Neural cell (in vitro differentiated cells): ENCODE measurements at regions not wholly inside any gene's neighbourhood (a gene's known extent, or its start where the extent isn't known, plus 50 kb on each side); places are given as distances from the start of the nearest gene placed in this dataset.

Experiments used
- H2AFZ ChIP-seq: fragments of 200-600, 300-800 bp; sonication (generic), shearing (Covaris generic); 2 replicates; pipeline ENCODE4 v1.6.0; 2014; ENCODE audit warnings: low read depth, mild to moderate bottlenecking, antibody characterized with exemption, low read length, moderate library complexity
- H3F3A ChIP-seq: fragments of 200-600 bp; shearing (Covaris generic); 2 replicates; pipeline ENCODE4 v1.6.1; 2016; ENCODE audit warnings: mild to moderate bottlenecking, moderate library complexity, mixed read lengths, antibody characterized with exemption, low read length; ENCODE audit not compliant: insufficient read depth, poor library complexity, severe bottlenecking
- H3K27ac ChIP-seq: fragments of 200-600, 300-800 bp; sonication (generic), shearing (Covaris generic); 2 replicates; pipeline ENCODE4 v1.5.1; 2014; ENCODE audit warnings: mild to moderate bottlenecking, low read length, moderate library complexity
- H3K27me3 ChIP-seq: fragments of 300-800, 200-600 bp; sonication (generic), shearing (Covaris generic); 2 replicates; pipeline ENCODE4 v1.6.0; 2014; ENCODE audit warnings: mild to moderate bottlenecking, low read depth, low read length, moderate library complexity; ENCODE audit not compliant: insufficient read depth
- H3K36me3 ChIP-seq: fragments of 300-800, 200-600 bp; sonication (generic), shearing (Covaris generic); 2 replicates; pipeline ENCODE4 v1.5.1; 2014; ENCODE audit warnings: mild to moderate bottlenecking, antibody characterized with exemption, low read length, moderate library complexity; ENCODE audit not compliant: insufficient read depth
- H3K4me2 ChIP-seq: fragments of 300-800, 200-600 bp; sonication (generic), shearing (Covaris generic); 2 replicates; pipeline ENCODE4 v1.6.0; 2014; ENCODE audit warnings: mild to moderate bottlenecking, low read length
- H3K4me3 ChIP-seq: fragments of 300-800, 200-600 bp; sonication (generic), shearing (Covaris generic); 2 replicates; pipeline ENCODE4 v1.5.1; 2014; ENCODE audit warnings: mild to moderate bottlenecking, low read length, moderate library complexity
- H3K79me2 ChIP-seq: fragments of 200-600 bp; shearing (Covaris generic); replicated peaks from 2 replicates; pipeline ENCODE4 v1.6.0; 2014; ENCODE audit warnings: mild to moderate bottlenecking, low read length, moderate library complexity; ENCODE audit not compliant: insufficient read depth
- H3K9ac ChIP-seq: fragments of 300-800, 200-600 bp; sonication (generic), shearing (Covaris generic); 2 replicates; pipeline ENCODE4 v1.6.1; 2016; ENCODE audit warnings: mild to moderate bottlenecking, low read length, mixed read lengths
- H3K9me2 ChIP-seq: fragments of 200-600 bp; shearing (Covaris generic); 2 replicates; pipeline ENCODE4 v1.6.1; 2016; ENCODE audit warnings: mild to moderate bottlenecking, low read length, mixed read lengths; ENCODE audit not compliant: insufficient read depth
- H3K9me3 ChIP-seq: fragments of 200-600, 300-800 bp; sonication (generic), shearing (Covaris generic); 2 replicates; pipeline ENCODE4 v1.6.1; 2016; ENCODE audit warnings: mild to moderate bottlenecking, mixed run types, low read length, moderate library complexity, mixed read lengths
- H4K20me1 ChIP-seq: fragments of 200-600 bp; shearing (Covaris generic); 2 replicates; pipeline ENCODE4 v1.6.1; 2016; ENCODE audit warnings: mild to moderate bottlenecking, mixed run types; ENCODE audit not compliant: insufficient read depth
- EP300 ChIP-seq: fragments of 450-650 bp; conservative IDR thresholded peaks from 2 replicates; pipeline ENCODE4 v1.6.1; 2014; ENCODE audit warnings: antibody characterized with exemption, mild to moderate bottlenecking, moderate library complexity; ENCODE audit not compliant: poor library complexity, severe bottlenecking
- EZH2 ChIP-seq: fragments of 200-600, 300-800 bp; shearing (Covaris generic), sonication (generic); IDR thresholded peaks from 2 replicates; pipeline ENCODE4 v1.6.1; 2014; ENCODE audit warnings: antibody characterized with exemption, low read length, borderline replicate concordance, mild to moderate bottlenecking; ENCODE audit not compliant: insufficient read depth, poor library complexity, severe bottlenecking
- MXI1 ChIP-seq: fragments of 450-650 bp; conservative IDR thresholded peaks from 2 replicates; pipeline ENCODE4 v1.6.1; 2014; ENCODE audit warnings: antibody characterized with exemption, mild to moderate bottlenecking; ENCODE audit not compliant: poor library complexity, severe bottlenecking
- POLR2AphosphoS5 ChIP-seq: IDR thresholded peaks from 2 replicates; pipeline ENCODE4 v1.6.1; 2012
- RAD21 ChIP-seq: fragments of 450-650 bp; conservative IDR thresholded peaks from 2 replicates; pipeline ENCODE4 v1.6.1; 2014; ENCODE audit warnings: antibody characterized with exemption, mild to moderate bottlenecking, moderate library complexity
- SMC3 ChIP-seq: fragments of 450-650 bp; conservative IDR thresholded peaks from 2 replicates; pipeline ENCODE4 v1.6.1; 2014; ENCODE audit warnings: antibody characterized with exemption, mild to moderate bottlenecking, moderate library complexity; ENCODE audit not compliant: poor library complexity
- TAF1 ChIP-seq: IDR thresholded peaks from 2 replicates; pipeline ENCODE4 v1.6.1; 2012; ENCODE audit warnings: low read depth
- TF ChIP-seq, protein P1 (sequence below): IDR thresholded peaks from 2 replicates; pipeline ENCODE4 v1.6.1; 2012; ENCODE audit warnings: borderline replicate concordance
- TF ChIP-seq, protein P2 (sequence below): fragments of 450-650 bp; IDR thresholded peaks from 2 replicates; pipeline ENCODE4 v1.5.1; 2014; ENCODE audit warnings: antibody characterized with exemption, mild to moderate bottlenecking, moderate library complexity; ENCODE audit not compliant: poor library complexity, severe bottlenecking

DNA sequence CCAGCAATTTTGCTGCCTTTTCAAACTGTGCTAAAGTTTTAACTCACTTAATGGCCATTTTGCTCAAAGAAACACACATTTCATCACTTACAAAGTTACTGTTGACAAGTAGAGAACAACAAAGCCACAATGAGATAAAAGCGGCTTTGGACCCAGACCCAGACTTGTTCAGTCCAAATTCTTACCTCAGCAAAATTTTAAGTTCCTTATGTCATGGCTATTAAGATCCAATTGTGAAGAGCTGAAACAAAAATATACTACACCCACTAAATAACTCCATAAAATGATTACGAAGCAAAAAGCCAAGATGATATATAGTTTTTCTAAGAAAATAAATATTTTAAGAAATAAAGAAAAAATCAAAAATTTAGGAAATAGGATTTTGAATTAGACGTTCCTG lies 137.0 kb upstream of the INPP4B start:
- Histone ChIP-seq H3K4me2 (no peak overlapping the region), H3K36me3 (no peaks in the 10 kb centered on the region), H3F3A (no peaks in the 10 kb centered on the region), H2AFZ (no peak overlapping the region), H4K20me1 (no peaks in the 10 kb centered on the region), H3K9me2 (no peaks in the 10 kb centered on the region), H3K27me3 (no peaks in the 10 kb centered on the region), H3K9me3 (no peaks in the 10 kb centered on the region), H3K79me2 (no peaks in the 10 kb centered on the region), H3K27ac (no peak overlapping the region), H3K9ac (no peak overlapping the region), H3K4me3 (no peak overlapping the region)
- no peak for TF ChIP-seq EZH2
- TF ChIP-seq, protein P1, sequence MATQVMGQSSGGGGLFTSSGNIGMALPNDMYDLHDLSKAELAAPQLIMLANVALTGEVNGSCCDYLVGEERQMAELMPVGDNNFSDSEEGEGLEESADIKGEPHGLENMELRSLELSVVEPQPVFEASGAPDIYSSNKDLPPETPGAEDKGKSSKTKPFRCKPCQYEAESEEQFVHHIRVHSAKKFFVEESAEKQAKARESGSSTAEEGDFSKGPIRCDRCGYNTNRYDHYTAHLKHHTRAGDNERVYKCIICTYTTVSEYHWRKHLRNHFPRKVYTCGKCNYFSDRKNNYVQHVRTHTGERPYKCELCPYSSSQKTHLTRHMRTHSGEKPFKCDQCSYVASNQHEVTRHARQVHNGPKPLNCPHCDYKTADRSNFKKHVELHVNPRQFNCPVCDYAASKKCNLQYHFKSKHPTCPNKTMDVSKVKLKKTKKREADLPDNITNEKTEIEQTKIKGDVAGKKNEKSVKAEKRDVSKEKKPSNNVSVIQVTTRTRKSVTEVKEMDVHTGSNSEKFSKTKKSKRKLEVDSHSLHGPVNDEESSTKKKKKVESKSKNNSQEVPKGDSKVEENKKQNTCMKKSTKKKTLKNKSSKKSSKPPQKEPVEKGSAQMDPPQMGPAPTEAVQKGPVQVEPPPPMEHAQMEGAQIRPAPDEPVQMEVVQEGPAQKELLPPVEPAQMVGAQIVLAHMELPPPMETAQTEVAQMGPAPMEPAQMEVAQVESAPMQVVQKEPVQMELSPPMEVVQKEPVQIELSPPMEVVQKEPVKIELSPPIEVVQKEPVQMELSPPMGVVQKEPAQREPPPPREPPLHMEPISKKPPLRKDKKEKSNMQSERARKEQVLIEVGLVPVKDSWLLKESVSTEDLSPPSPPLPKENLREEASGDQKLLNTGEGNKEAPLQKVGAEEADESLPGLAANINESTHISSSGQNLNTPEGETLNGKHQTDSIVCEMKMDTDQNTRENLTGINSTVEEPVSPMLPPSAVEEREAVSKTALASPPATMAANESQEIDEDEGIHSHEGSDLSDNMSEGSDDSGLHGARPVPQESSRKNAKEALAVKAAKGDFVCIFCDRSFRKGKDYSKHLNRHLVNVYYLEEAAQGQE = no peak
- TF ChIP-seq MXI1 = no peak
- no peak for TF ChIP-seq SMC3
- TF ChIP-seq TAF1 = no peak
- TF ChIP-seq POLR2AphosphoS5 = no peak
- TF ChIP-seq RAD21 = no peak
- TF ChIP-seq, protein P2, sequence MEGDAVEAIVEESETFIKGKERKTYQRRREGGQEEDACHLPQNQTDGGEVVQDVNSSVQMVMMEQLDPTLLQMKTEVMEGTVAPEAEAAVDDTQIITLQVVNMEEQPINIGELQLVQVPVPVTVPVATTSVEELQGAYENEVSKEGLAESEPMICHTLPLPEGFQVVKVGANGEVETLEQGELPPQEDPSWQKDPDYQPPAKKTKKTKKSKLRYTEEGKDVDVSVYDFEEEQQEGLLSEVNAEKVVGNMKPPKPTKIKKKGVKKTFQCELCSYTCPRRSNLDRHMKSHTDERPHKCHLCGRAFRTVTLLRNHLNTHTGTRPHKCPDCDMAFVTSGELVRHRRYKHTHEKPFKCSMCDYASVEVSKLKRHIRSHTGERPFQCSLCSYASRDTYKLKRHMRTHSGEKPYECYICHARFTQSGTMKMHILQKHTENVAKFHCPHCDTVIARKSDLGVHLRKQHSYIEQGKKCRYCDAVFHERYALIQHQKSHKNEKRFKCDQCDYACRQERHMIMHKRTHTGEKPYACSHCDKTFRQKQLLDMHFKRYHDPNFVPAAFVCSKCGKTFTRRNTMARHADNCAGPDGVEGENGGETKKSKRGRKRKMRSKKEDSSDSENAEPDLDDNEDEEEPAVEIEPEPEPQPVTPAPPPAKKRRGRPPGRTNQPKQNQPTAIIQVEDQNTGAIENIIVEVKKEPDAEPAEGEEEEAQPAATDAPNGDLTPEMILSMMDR = no peak
- no peak for TF ChIP-seq EP300

DNA sequence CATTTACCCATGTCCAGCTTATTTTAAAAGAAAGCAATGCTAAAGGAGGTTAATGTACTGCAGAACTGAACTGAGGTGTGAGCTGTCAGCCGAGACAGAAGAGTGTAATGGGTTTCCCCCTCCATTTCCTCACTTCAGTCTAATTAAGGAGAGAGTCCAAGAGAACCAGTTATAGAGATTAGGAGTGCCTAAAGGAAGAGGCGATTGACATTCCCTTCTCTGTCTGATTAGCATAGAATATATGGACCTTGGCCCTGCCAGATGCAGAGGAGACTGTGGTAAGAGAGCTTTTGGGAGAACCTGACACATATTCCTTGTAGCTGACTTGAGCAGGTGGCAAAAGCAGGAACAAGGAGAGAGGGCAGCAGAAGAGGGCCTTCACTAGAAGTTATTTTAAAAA lies 137.5 kb upstream of the INPP4B start:
- H2AFZ ChIP-seq = no peak overlapping the region
- H3K9ac ChIP-seq = no peak overlapping the region
- H3K27ac ChIP-seq = no peak overlapping the region
- no peak overlapping the region for H3K4me2 ChIP-seq
- H3K4me3 ChIP-seq = no peak overlapping the region
- no peaks in the 10 kb centered on the region for H3F3A ChIP-seq
- no peaks in the 10 kb centered on the region for H3K9me3 ChIP-seq
- no peaks in the 10 kb centered on the region for H3K9me2 ChIP-seq
- no peaks in the 10 kb centered on the region for H3K36me3 ChIP-seq
- no peaks in the 10 kb centered on the region for H3K27me3 ChIP-seq
- H3K79me2 ChIP-seq = no peaks in the 10 kb centered on the region
- no peak for TF ChIP-seq EZH2
- no peak for TF ChIP-seq TAF1
- TF ChIP-seq, protein P1 = no peak
- TF ChIP-seq EP300 = no peak
- no peak for TF ChIP-seq RAD21
- no peak for TF ChIP-seq SMC3
- TF ChIP-seq, protein P2 = no peak
- no peak for TF ChIP-seq MXI1
- TF ChIP-seq POLR2AphosphoS5 = no peak
- no peaks in the 10 kb centered on the region for H4K20me1 ChIP-seq
